ENCODE measurements at regions not wholly inside any gene's neighbourhood (a gene's known extent, or its start where the extent isn't known, plus 50 kb on each side); places are given as distances from the start of the nearest gene placed in this dataset.
"Not testable (repeated sequence)": the region's sequence is repeated elsewhere in the genome, so short reads cannot be mapped to it uniquely, and the experiment has no call there.

- Histone ChIP-seq H3K4me1 (ENCODE audit: control insufficient read depth, insufficient read depth, low read length, poor library complexity, severe bottlenecking) (no peaks in the 10 kb centered on the region), H3K36me3 (ENCODE audit: control insufficient read depth, insufficient read depth, low read length) (no peaks in the 10 kb centered on the region), H3K27me3 (replicated peaks; ENCODE audit: control insufficient read depth, insufficient read depth, low read length, poor library complexity, severe bottlenecking) (peaks cover 54% of the 10 kb centered on the region), H3K4me3 (ENCODE audit: insufficient read depth, low read depth, low read length, poor library complexity, severe bottlenecking) (no peak overlapping the region), H3K9me3 (ENCODE audit: control insufficient read depth, low read length) (no peaks in the 10 kb centered on the region), H3K27ac (ENCODE audit: insufficient read depth, low read length, poor library complexity, severe bottlenecking) (no peak overlapping the region)
- no peak for DNase-seq
Measured at GRCh38 chr6:27546522-27546921, 73.6 kb upstream of the ZNF184 start.

GRCh38 chr6:27545271-27546046, 72.6 kb upstream of the ZNF184 start:
- H3K4me1 ChIP-seq (ENCODE audit: control insufficient read depth, insufficient read depth, low read length, poor library complexity, severe bottlenecking) = no peaks in the 10 kb centered on the region
- H3K27me3 ChIP-seq (replicated peaks; ENCODE audit: control insufficient read depth, insufficient read depth, low read length, poor library complexity, severe bottlenecking) = peaks cover 54% of the 10 kb centered on the region
- H3K27ac ChIP-seq (ENCODE audit: insufficient read depth, low read length, poor library complexity, severe bottlenecking) = no peak overlapping the region
- no peak for DNase-seq
- no peaks in the 10 kb centered on the region for H3K36me3 ChIP-seq (ENCODE audit: control insufficient read depth, insufficient read depth, low read length)
- H3K9me3 ChIP-seq (ENCODE audit: control insufficient read depth, low read length) = no peaks in the 10 kb centered on the region
- no peak overlapping the region for H3K4me3 ChIP-seq (ENCODE audit: insufficient read depth, low read depth, low read length, poor library complexity, severe bottlenecking)

- Histone ChIP-seq H3K36me3 (ENCODE audit: control insufficient read depth, insufficient read depth, low read length) (no peaks in the 10 kb centered on the region), H3K4me1 (ENCODE audit: control insufficient read depth, insufficient read depth, low read length, poor library complexity, severe bottlenecking) (no peaks in the 10 kb centered on the region), H3K4me3 (ENCODE audit: insufficient read depth, low read depth, low read length, poor library complexity, severe bottlenecking) (no peak overlapping the region), H3K27me3 (replicated peaks; ENCODE audit: control insufficient read depth, insufficient read depth, low read length, poor library complexity, severe bottlenecking) (peaks cover 54% of the 10 kb centered on the region), H3K27ac (ENCODE audit: insufficient read depth, low read length, poor library complexity, severe bottlenecking) (no peak overlapping the region), H3K9me3 (ENCODE audit: control insufficient read depth, low read length) (no peaks in the 10 kb centered on the region)
- no peak for DNase-seq
Measured at GRCh38 chr6:27544612-27545260, 71.8 kb upstream of the ZNF184 start.

DNA sequence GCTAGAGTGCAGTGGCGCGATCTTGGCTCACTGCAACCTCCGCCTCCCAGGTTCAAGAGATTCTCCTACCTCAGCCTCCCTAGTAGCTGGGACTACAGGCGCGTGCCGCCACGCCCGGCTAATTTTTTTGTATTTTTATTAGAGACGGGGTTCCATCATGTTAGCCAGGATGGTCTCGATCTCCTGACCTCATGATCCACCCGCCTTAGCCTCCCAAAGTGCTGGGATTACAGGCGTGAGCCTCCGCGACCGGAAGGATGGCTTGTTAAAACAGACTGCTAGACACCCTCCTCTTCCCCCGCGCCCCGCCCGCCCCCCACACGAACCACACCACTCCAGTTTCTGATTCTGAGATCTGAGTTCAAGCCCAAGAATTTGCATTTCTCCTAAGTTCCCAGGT, 71.2 kb upstream of the ZNF184 start:
- H3K4me1 ChIP-seq (ENCODE audit: control insufficient read depth, insufficient read depth, low read length, poor library complexity, severe bottlenecking); H3K4me3 ChIP-seq (ENCODE audit: insufficient read depth, low read depth, low read length, poor library complexity, severe bottlenecking); H3K36me3 ChIP-seq (ENCODE audit: control insufficient read depth, insufficient read depth, low read length); H3K9me3 ChIP-seq (ENCODE audit: control insufficient read depth, low read length); DNase-seq; H3K27ac ChIP-seq (ENCODE audit: insufficient read depth, low read length, poor library complexity, severe bottlenecking): not testable (repeated sequence)
- H3K27me3 ChIP-seq (replicated peaks; ENCODE audit: control insufficient read depth, insufficient read depth, low read length, poor library complexity, severe bottlenecking) = peaks cover 54% of the 10 kb centered on the region

DNA sequence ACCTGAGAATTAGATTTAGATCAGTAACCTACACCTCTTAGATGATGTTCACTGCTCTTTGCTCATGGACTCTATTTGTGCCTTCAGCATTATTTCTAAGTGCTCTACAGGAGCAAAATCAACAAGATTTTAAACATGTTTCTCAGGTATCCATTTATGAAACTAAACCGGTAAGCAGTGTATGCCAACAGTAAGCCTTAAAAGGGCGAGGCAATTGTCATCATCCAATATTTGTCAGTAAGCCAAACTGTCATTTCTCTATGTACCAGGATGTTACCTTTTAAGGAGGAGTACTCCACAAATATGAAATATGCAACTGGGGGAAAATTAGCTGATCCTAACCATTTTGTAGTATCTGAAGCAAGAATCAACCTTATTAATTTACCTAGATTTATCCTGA, 69.6 kb upstream of the ZNF184 start:
- DNase-seq = no peak
- Histone ChIP-seq H3K4me3 (ENCODE audit: insufficient read depth, low read depth, low read length, poor library complexity, severe bottlenecking) (no peak overlapping the region), H3K9me3 (ENCODE audit: control insufficient read depth, low read length) (no peaks in the 10 kb centered on the region), H3K36me3 (ENCODE audit: control insufficient read depth, insufficient read depth, low read length) (no peaks in the 10 kb centered on the region), H3K27ac (ENCODE audit: insufficient read depth, low read length, poor library complexity, severe bottlenecking) (no peak overlapping the region), H3K4me1 (ENCODE audit: control insufficient read depth, insufficient read depth, low read length, poor library complexity, severe bottlenecking) (no peaks in the 10 kb centered on the region), H3K27me3 (replicated peaks; ENCODE audit: control insufficient read depth, insufficient read depth, low read length, poor library complexity, severe bottlenecking) (peaks cover 50% of the 10 kb centered on the region)

DNA sequence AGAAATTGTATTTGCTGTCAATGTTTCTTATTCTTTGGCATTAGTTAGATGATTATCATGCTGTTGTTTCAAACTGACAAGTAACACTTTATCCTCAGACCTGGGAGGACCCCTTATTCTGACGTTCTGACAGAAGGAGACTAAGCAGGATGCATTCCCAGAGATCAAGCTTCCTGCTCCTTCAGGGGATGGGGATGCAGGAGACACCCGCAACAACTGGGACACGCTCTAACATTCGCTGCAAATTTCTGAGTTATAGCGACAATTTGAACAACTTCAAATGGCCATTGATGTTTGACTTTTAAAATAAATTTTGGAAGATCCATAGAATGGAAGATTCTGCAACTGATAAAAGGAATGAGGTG, 69.0 kb upstream of the ZNF184 start:
- Histone ChIP-seq H3K9me3 (ENCODE audit: control insufficient read depth, low read length) (no peaks in the 10 kb centered on the region), H3K27me3 (replicated peaks; ENCODE audit: control insufficient read depth, insufficient read depth, low read length, poor library complexity, severe bottlenecking) (peaks cover 44% of the 10 kb centered on the region), H3K36me3 (ENCODE audit: control insufficient read depth, insufficient read depth, low read length) (no peaks in the 10 kb centered on the region)

GRCh38 chr6:27541212-27541932, 68.5 kb upstream of the ZNF184 start:
- H3K27me3 ChIP-seq (replicated peaks; ENCODE audit: control insufficient read depth, insufficient read depth, low read length, poor library complexity, severe bottlenecking) = peaks cover 39% of the 10 kb centered on the region
- H3K4me3 ChIP-seq (ENCODE audit: insufficient read depth, low read depth, low read length, poor library complexity, severe bottlenecking) = no peak overlapping the region
- DNase-seq = no peak
- H3K4me1 ChIP-seq (ENCODE audit: control insufficient read depth, insufficient read depth, low read length, poor library complexity, severe bottlenecking) = no peaks in the 10 kb centered on the region
- no peaks in the 10 kb centered on the region for H3K9me3 ChIP-seq (ENCODE audit: control insufficient read depth, low read length)
- no peak overlapping the region for H3K27ac ChIP-seq (ENCODE audit: insufficient read depth, low read length, poor library complexity, severe bottlenecking)
- H3K36me3 ChIP-seq (ENCODE audit: control insufficient read depth, insufficient read depth, low read length) = no peaks in the 10 kb centered on the region

More for the DNA sequence above, 69.0 kb upstream of the ZNF184 start:
- H3K4me1 ChIP-seq (ENCODE audit: control insufficient read depth, insufficient read depth, low read length, poor library complexity, severe bottlenecking) = no peaks in the 10 kb centered on the region
- no peak for DNase-seq
- no peak overlapping the region for H3K27ac ChIP-seq (ENCODE audit: insufficient read depth, low read length, poor library complexity, severe bottlenecking)
- no peak overlapping the region for H3K4me3 ChIP-seq (ENCODE audit: insufficient read depth, low read depth, low read length, poor library complexity, severe bottlenecking)

- H3K4me1 ChIP-seq (ENCODE audit: control insufficient read depth, insufficient read depth, low read length, poor library complexity, severe bottlenecking) = no peaks in the 10 kb centered on the region
- H3K9me3 ChIP-seq (ENCODE audit: control insufficient read depth, low read length) = no peaks in the 10 kb centered on the region
- DNase-seq = no peak
- H3K4me3 ChIP-seq (ENCODE audit: insufficient read depth, low read depth, low read length, poor library complexity, severe bottlenecking) = no peak overlapping the region
- H3K36me3 ChIP-seq (ENCODE audit: control insufficient read depth, insufficient read depth, low read length) = no peaks in the 10 kb centered on the region
- H3K27ac ChIP-seq (ENCODE audit: insufficient read depth, low read length, poor library complexity, severe bottlenecking) = no peak overlapping the region
- peaks cover 22% of the 10 kb centered on the region for H3K27me3 ChIP-seq (replicated peaks; ENCODE audit: control insufficient read depth, insufficient read depth, low read length, poor library complexity, severe bottlenecking)
Measured at GRCh38 chr6:27539551-27539950, 66.6 kb upstream of the ZNF184 start.

DNA sequence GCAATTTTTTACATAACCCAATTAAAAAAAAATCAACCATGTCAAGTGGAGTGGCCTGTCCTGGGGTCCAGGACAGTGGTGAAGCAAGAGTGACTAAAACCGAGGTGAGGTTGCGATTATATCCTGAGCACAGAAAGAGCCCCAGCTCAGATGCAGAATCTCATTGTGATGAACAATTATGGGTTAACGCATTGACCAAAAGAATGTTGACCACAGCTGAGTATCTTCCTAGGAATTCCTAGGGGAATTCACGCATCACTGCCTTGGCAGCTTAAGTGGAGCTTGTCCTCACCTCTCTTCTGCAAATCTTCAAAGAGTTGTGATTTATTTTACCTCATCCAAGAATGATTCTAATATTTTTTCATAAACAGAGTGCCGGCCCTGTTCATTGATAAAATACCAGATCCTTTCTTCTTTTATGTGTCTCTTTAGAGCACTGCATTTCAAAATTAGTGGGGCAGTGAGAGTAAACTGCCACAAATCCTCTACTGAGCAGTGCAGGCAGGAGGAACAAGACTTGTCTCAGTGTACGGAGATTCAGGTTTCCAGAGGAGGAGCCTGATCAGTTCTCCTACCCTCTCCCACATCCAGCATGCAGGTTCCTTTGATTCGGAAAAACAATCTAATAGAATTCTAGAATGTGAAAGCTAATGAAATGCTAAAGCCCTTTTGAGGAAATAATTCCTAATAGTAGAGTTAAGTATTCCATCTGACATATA, 60.1 kb upstream of the ZNF184 start:
- H3K4me3 ChIP-seq (ENCODE audit: insufficient read depth, low read depth, low read length, poor library complexity, severe bottlenecking) = no peak overlapping the region
- no peaks in the 10 kb centered on the region for H3K9me3 ChIP-seq (ENCODE audit: control insufficient read depth, low read length)
- H3K36me3 ChIP-seq (ENCODE audit: control insufficient read depth, insufficient read depth, low read length) = no peaks in the 10 kb centered on the region
- peaks cover 16% of the 10 kb centered on the region for H3K27me3 ChIP-seq (replicated peaks; ENCODE audit: control insufficient read depth, insufficient read depth, low read length, poor library complexity, severe bottlenecking)
- no peaks in the 10 kb centered on the region for H3K4me1 ChIP-seq (ENCODE audit: control insufficient read depth, insufficient read depth, low read length, poor library complexity, severe bottlenecking)
- no peak for DNase-seq
- H3K27ac ChIP-seq (ENCODE audit: insufficient read depth, low read length, poor library complexity, severe bottlenecking) = no peak overlapping the region

All from effector memory CD4-positive, alpha-beta T cell (primary cell).